CD14-positive monocyte (primary cell): ENCODE measurements at regions not wholly inside any gene's neighbourhood (a gene's known extent, or its start where the extent isn't known, plus 50 kb on each side); places are given as distances from the start of the nearest gene placed in this dataset.

ENCODE experiments used
- DNase-seq, 3 donors: peaks; one replicate each; pipeline ENCODE4 v3.0.0-alpha.2; 2011 to 2022
- H2AFZ ChIP-seq: 2 replicates; pipeline ENCODE4 v1.6.0; 2012; ENCODE audit warnings: mild to moderate bottlenecking, low read depth, low read length, inconsistent platforms; ENCODE audit not compliant: insufficient read depth, poor library complexity, severe bottlenecking
- H3K27ac ChIP-seq, 2 donors: 1 replicate in 1 of 2; 2 replicates in 1 of 2; pipeline ENCODE4 v1.5.1; 2012 to 2013; ENCODE audit warnings: low read length in 2 of 2, control low read depth in 1 of 2, inconsistent platforms in 1 of 2, low read depth in 1 of 2, mild to moderate bottlenecking in 1 of 2
- H3K27me3 ChIP-seq, 2 donors: one replicate each; pipeline versions ENCODE4 v1.6.0 to v1.6.1; 2011 to 2013; ENCODE audit warnings: low read length in 2 of 2; ENCODE audit not compliant: control insufficient read depth in 2 of 2, insufficient read depth in 2 of 2
- H3K36me3 ChIP-seq, 2 donors: replicated peaks in 1 of 2; 1 replicate in 1 of 2; 2 replicates in 1 of 2; pipeline versions ENCODE4 v1.5.1 to v1.6.1; 2012 to 2013; ENCODE audit warnings: low read length in 2 of 2, control low read depth in 1 of 2, inconsistent platforms in 1 of 2, mild to moderate bottlenecking in 1 of 2; ENCODE audit not compliant: insufficient read depth in 2 of 2, control insufficient read depth in 1 of 2
- H3K4me1 ChIP-seq, 2 donors: 1 replicate in 1 of 2; 2 replicates in 1 of 2; pipeline versions ENCODE4 v1.5.1 to v1.6.1; 2012 to 2013; ENCODE audit warnings: low read length in 2 of 2, control low read depth in 1 of 2, inconsistent platforms in 1 of 2, mild to moderate bottlenecking in 1 of 2, moderate library complexity in 1 of 2; ENCODE audit not compliant: insufficient read depth in 2 of 2, control insufficient read depth in 1 of 2
- H3K4me2 ChIP-seq: replicated peaks from 2 replicates; pipeline ENCODE3; 2012; ENCODE audit warnings: low read length, moderate library complexity, mild to moderate bottlenecking; ENCODE audit not compliant: poor library complexity, severe bottlenecking; ENCODE audit errors: extremely low read depth
- H3K4me3 ChIP-seq, 3 experiments: fragments of 200-600 bp in 1 of 3; sonication (generic) in 1 of 3; replicated peaks in 1 of 3; 1 replicate in 2 of 3; 2 replicates in 1 of 3; pipeline ENCODE4 v1.5.1; 2011 to 2013; ENCODE audit warnings: low read length in 3 of 3, mild to moderate bottlenecking in 3 of 3, control low read depth in 2 of 3, low read depth in 2 of 3, inconsistent platforms in 1 of 3, moderate library complexity in 1 of 3
- H3K79me2 ChIP-seq: 2 replicates; pipeline ENCODE4 v1.6.0; 2012; ENCODE audit warnings: mild to moderate bottlenecking, control low read depth, inconsistent platforms, low read length, moderate library complexity; ENCODE audit not compliant: insufficient read depth
- H3K9ac ChIP-seq: 2 replicates; pipeline ENCODE4 v1.6.0; 2017; ENCODE audit warnings: low read length, mild to moderate bottlenecking; ENCODE audit not compliant: insufficient read depth, poor library complexity, severe bottlenecking
- H3K9me3 ChIP-seq, 2 donors: replicated peaks in 1 of 2; 1 replicate in 1 of 2; 2 replicates in 1 of 2; pipeline versions ENCODE4 v1.5.1 to v1.6.1; 2012 to 2013; ENCODE audit warnings: low read length in 2 of 2, control low read depth in 1 of 2; ENCODE audit not compliant: control insufficient read depth in 1 of 2, insufficient read depth in 1 of 2
- H4K20me1 ChIP-seq: 2 replicates; pipeline ENCODE4 v1.6.0; 2012; ENCODE audit warnings: mild to moderate bottlenecking, low read length, control low read depth, moderate library complexity; ENCODE audit not compliant: insufficient read depth
- H3K27ac Mint-ChIP-seq, 7 donors: one replicate each; pipeline ENCODE4 v1.8.0; 2020; ENCODE audit warnings: mild to moderate bottlenecking in 7 of 7, mixed read lengths in 7 of 7, moderate library complexity in 6 of 7, inconsistent platforms in 2 of 7
- H3K27me3 Mint-ChIP-seq, 3 donors: one replicate each; pipeline ENCODE4 v1.8.0; 2021 to 2022; ENCODE audit warnings: low read depth in 3 of 3, mild to moderate bottlenecking in 3 of 3, mixed read lengths in 3 of 3, moderate library complexity in 3 of 3, inconsistent platforms in 1 of 3
- H3K36me3 Mint-ChIP-seq, 2 donors: one replicate each; pipeline ENCODE4 v1.8.0; 2020; ENCODE audit warnings: mixed read lengths in 2 of 2, inconsistent platforms in 1 of 2, mild to moderate bottlenecking in 1 of 2
- H3K4me1 Mint-ChIP-seq: one replicate; pipeline ENCODE4 v1.8.0; 2020; ENCODE audit warnings: mild to moderate bottlenecking, mixed read lengths
- H3K4me3 Mint-ChIP-seq, 2 donors: one replicate each; pipeline ENCODE4 v1.8.0; 2020; ENCODE audit warnings: mild to moderate bottlenecking in 2 of 2, mixed read lengths in 2 of 2, moderate library complexity in 1 of 2
- H3K9me3 Mint-ChIP-seq, 7 donors: one replicate each; pipeline ENCODE4 v1.8.0; 2020 to 2022; ENCODE audit warnings: mixed read lengths in 7 of 7, mild to moderate bottlenecking in 6 of 7, moderate library complexity in 6 of 7, inconsistent platforms in 2 of 7
- WGBS: methylation state at CpG from one replicate; pipeline ENCODE4 v1.1.5; 2013; ENCODE audit warnings: missing lambda C conversion rate; ENCODE audit not compliant: insufficient coverage; 5-methylcytosine and 5-hydroxymethylcytosine counted together
- intact Hi-C, 2 donors: fragments of 100-400 bp; cut with micrococcal nuclease; formaldehyde crosslinking; loops; one replicate each; pipeline versions ENCODE4 v1.15.0 to v1.15.1; 2023
- TF ChIP-seq, protein P1 (sequence below): fragments of 200-600 bp; IDR thresholded peaks from one replicate; pipeline ENCODE4 v1.8.0; 2022; ENCODE audit warnings: antibody characterized with exemption, mild to moderate bottlenecking

DNA sequence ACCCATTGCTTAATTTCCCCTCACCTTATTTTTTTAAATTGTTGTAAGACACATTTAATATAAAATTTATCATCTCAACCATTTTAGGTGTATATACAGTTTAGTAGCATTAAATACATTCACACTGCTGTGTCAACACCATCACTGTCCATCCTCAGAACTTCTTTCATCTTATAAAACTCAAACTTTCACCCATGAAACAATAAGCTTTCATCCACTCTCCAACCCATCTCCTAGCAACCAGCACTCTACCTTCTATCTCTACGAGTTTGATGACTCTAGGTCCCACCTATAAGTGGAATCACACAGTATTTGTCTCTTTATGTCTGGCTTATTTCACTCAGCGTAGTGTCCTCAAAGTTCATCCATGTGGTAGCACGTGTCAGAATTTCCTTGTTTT is 75.5 kb downstream of the TBX3 start:
- Histone ChIP-seq H3K79me2 (no peaks in the 10 kb centered on the region), H3K4me1 (no peaks in the 10 kb centered on the region), H3K27me3 (peaks cover 0 to 2% of the 10 kb centered on the region in 2 donors), H3K9ac (no peak overlapping the region), H4K20me1 (no peaks in the 10 kb centered on the region), H3K36me3 (no peaks in the 10 kb centered on the region), H3K4me2 (no peak overlapping the region), H2AFZ (no peak overlapping the region), H3K4me3 (no peak overlapping the region), H3K27ac (no peak overlapping the region), H3K9me3 (no peaks in the 10 kb centered on the region)
- Mint-ChIP-seq H3K36me3 (no peaks in the 10 kb centered on the region), H3K4me3 (no peak overlapping the region), H3K4me1 (no peaks in the 10 kb centered on the region), H3K27me3 (peaks cover 3 to 5% (median 3%) of the 10 kb centered on the region in 3 donors), H3K9me3 (peaks cover 0 to 3% (median 0%) of the 10 kb centered on the region in 7 donors), H3K27ac (no peak overlapping the region)
- intact Hi-C loops: no loop called here
- TF ChIP-seq, protein P1, sequence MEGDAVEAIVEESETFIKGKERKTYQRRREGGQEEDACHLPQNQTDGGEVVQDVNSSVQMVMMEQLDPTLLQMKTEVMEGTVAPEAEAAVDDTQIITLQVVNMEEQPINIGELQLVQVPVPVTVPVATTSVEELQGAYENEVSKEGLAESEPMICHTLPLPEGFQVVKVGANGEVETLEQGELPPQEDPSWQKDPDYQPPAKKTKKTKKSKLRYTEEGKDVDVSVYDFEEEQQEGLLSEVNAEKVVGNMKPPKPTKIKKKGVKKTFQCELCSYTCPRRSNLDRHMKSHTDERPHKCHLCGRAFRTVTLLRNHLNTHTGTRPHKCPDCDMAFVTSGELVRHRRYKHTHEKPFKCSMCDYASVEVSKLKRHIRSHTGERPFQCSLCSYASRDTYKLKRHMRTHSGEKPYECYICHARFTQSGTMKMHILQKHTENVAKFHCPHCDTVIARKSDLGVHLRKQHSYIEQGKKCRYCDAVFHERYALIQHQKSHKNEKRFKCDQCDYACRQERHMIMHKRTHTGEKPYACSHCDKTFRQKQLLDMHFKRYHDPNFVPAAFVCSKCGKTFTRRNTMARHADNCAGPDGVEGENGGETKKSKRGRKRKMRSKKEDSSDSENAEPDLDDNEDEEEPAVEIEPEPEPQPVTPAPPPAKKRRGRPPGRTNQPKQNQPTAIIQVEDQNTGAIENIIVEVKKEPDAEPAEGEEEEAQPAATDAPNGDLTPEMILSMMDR: no peak
- 79% methylated on average over 3 of the region's 3 CpGs for WGBS
- no peak for DNase-seq

DNA sequence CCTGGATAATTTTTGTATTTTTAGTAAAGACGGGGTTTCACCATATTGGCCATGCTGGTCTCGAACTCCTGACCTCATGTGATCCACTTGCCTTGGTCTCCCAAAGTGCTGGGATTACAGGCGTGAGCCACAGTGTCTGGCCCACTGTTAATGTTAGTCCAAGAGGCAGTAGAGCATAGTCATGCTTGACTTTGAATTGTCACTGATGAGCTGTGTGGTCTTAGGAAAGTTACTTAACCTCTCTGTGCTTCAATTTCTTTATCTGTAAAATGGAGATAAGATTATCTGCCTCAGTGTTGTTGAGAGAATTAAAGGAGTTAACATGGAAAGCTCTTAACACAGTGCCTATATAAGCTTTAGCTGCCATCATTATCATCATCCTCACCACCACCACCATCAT is 78.1 kb downstream of the TBX3 start:
- Histone ChIP-seq H3K4me3 (no peak overlapping the region), H3K4me1 (no peaks in the 10 kb centered on the region), H4K20me1 (no peaks in the 10 kb centered on the region), H3K36me3 (no peaks in the 10 kb centered on the region), H3K9ac (no peak overlapping the region), H3K27ac (no peak overlapping the region), H3K27me3 (no peaks in the 10 kb centered on the region), H2AFZ (no peak overlapping the region), H3K9me3 (no peaks in the 10 kb centered on the region), H3K4me2 (no peak overlapping the region), H3K79me2 (no peaks in the 10 kb centered on the region)
- no peaks in the 10 kb centered on the region for H3K4me1 Mint-ChIP-seq
- H3K36me3 Mint-ChIP-seq: no peaks in the 10 kb centered on the region
- H3K4me3 Mint-ChIP-seq: no peak overlapping the region
- 96% methylated on average over 3 of the region's 3 CpGs for WGBS
- TF ChIP-seq, protein P1: no peak
- no peak for DNase-seq
- no peak overlapping the region for H3K27ac Mint-ChIP-seq
- H3K9me3 Mint-ChIP-seq: peaks cover 0 to 2% (median 0%) of the 10 kb centered on the region in 7 donors
- intact Hi-C loops: no loop called here
- H3K27me3 Mint-ChIP-seq: peaks cover 2 to 4% (median 3%) of the 10 kb centered on the region in 3 donors
